Sigmoid colon (tissue), 6 donors: ENCODE measurements at regions not wholly inside any gene's neighbourhood (a gene's known extent, or its start where the extent isn't known, plus 50 kb on each side); places are given as distances from the start of the nearest gene placed in this dataset.

ENCODE experiments used
- DNase-seq: peaks from one replicate; pipeline ENCODE4 v3.0.0-alpha.2; 2019
- H3K27ac ChIP-seq, 4 donors: fragments of 200-600 bp; sonication (generic); one replicate each; pipeline ENCODE4 v1.5.1; 2016 to 2019; ENCODE audit warnings: mild to moderate bottlenecking in 1 of 4
- H3K27me3 ChIP-seq, 3 donors: fragments of 200-600 bp; sonication (generic); one replicate each; pipeline ENCODE4 v1.5.1; 2019; ENCODE audit warnings: mild to moderate bottlenecking in 1 of 3
- H3K36me3 ChIP-seq, 4 donors: fragments of 200-600 bp; sonication (generic); one replicate each; pipeline ENCODE4 v1.5.1; 2016 to 2019
- H3K4me1 ChIP-seq, 4 donors: fragments of 200-600 bp; sonication (generic); one replicate each; pipeline ENCODE4 v1.5.1; 2017 to 2019
- H3K4me3 ChIP-seq, 4 donors: fragments of 200-600 bp; sonication (generic); one replicate each; pipeline ENCODE4 v1.5.1; 2017 to 2019; ENCODE audit warnings: mild to moderate bottlenecking in 2 of 4, moderate library complexity in 1 of 4
- H3K9me3 ChIP-seq, 4 donors: fragments of 200-600 bp in 3 of 4; sonication (generic) in 3 of 4; one replicate each; pipeline versions ENCODE4 v1.5.1 to v1.6.1; 2013 to 2019
- EP300 ChIP-seq, 4 donors: sonication (generic); formaldehyde crosslinking; IDR thresholded peaks; one replicate each; pipeline ENCODE4 v1.6.1; 2017; ENCODE audit warnings: antibody characterized with exemption in 4 of 4
- POLR2A ChIP-seq, 2 donors: fragments of 450-650 bp; IDR thresholded peaks; one replicate each; pipeline ENCODE4 v1.6.1; 2016; ENCODE audit warnings: antibody characterized with exemption in 2 of 2, mild to moderate bottlenecking in 2 of 2, moderate library complexity in 2 of 2
- POLR2AphosphoS5 ChIP-seq, 4 donors: sonication (generic); formaldehyde crosslinking; IDR thresholded peaks; one replicate each; pipeline ENCODE4 v1.6.1; 2017; ENCODE audit warnings: antibody characterized with exemption in 4 of 4
- WGBS, 2 donors: extraction: QIAGEN DNeasy Blood & Tissue Kit; methylation state at CpG; one replicate each; pipeline ENCODE4 v1.1.7; 2013; 5-methylcytosine and 5-hydroxymethylcytosine counted together
- intact Hi-C: fragments of 100-400 bp; cut with DNase I; formaldehyde crosslinking; loops from one replicate; pipeline ENCODE4 v1.15.1; 2023
- TF ChIP-seq, protein P1 (sequence below), 4 experiments: fragments of 450-650 bp in 3 of 4; fragments of 200-600 bp in 1 of 4; IDR thresholded peaks; one replicate each; pipeline ENCODE4 v1.5.1; 2016 to 2019; ENCODE audit warnings: antibody characterized with exemption in 4 of 4, mild to moderate bottlenecking in 3 of 4, moderate library complexity in 2 of 4
- donor health status: healthy with polysubstance abuse.
- donor health status: healthy.

DNA sequence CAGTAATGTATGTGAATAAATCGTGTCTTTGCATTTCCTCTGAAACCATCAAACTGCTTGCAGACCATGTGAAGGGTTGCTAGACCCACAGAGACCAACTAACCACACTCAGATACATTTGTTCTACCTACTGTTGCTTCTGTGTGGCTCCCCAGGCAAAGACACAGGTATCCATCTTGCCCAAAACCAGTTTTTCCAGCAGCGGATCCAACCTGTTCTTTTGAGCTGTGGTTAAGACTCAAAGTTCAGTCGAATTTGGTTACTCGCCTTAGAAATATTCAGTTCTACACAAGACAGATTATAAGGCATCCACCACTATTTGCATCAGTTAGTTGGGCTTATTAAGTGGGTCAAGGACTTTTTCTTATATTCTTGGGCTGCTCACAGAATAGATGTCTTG lies 276.2 kb upstream of the EPHA4 start:
- Histone ChIP-seq H3K4me1 (no peaks in the 10 kb centered on the region), H3K4me3 (no peak overlapping the region), H3K36me3 (no peaks in the 10 kb centered on the region), H3K27me3 (no peaks in the 10 kb centered on the region), H3K9me3 (no peaks in the 10 kb centered on the region), H3K27ac (no peak overlapping the region)
- intact Hi-C loops: no loop called here
- TF ChIP-seq POLR2A (IDR thresholded peaks at IDR 0.05) (no peak), EP300 (IDR thresholded peaks at IDR 0.05) (no peak), POLR2AphosphoS5 (IDR thresholded peaks at IDR 0.05) (no peak)
- TF ChIP-seq, protein P1, sequence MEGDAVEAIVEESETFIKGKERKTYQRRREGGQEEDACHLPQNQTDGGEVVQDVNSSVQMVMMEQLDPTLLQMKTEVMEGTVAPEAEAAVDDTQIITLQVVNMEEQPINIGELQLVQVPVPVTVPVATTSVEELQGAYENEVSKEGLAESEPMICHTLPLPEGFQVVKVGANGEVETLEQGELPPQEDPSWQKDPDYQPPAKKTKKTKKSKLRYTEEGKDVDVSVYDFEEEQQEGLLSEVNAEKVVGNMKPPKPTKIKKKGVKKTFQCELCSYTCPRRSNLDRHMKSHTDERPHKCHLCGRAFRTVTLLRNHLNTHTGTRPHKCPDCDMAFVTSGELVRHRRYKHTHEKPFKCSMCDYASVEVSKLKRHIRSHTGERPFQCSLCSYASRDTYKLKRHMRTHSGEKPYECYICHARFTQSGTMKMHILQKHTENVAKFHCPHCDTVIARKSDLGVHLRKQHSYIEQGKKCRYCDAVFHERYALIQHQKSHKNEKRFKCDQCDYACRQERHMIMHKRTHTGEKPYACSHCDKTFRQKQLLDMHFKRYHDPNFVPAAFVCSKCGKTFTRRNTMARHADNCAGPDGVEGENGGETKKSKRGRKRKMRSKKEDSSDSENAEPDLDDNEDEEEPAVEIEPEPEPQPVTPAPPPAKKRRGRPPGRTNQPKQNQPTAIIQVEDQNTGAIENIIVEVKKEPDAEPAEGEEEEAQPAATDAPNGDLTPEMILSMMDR (IDR thresholded peaks at IDR 0.05): no peak
- WGBS, 2 donors: 73 to 79% methylated on average over 4 of the region's 4 CpGs
- no peak for DNase-seq

DNA sequence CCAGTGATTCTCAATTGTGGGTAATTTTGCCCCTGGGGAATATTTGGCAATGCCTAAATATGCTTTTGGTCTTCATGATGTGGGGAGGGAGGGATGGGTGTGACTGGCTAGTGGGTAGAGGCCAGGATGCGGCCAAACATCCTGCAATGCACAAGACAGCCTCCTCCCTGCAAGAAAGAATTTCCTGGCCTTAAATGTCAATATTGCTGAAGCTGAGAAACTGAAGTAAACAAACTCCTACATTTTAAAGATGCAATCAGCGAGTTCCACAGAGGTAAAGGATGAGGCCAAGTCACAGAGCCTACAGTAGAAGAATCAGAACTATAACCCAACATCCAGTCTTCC lies 272.9 kb upstream of the EPHA4 start:
- 72 to 84% methylated on average over 2 of the region's 2 CpGs for WGBS, 2 donors
- Histone ChIP-seq H3K9me3 (no peaks in the 10 kb centered on the region), H3K27me3 (no peaks in the 10 kb centered on the region), H3K4me1 (no peaks in the 10 kb centered on the region), H3K4me3 (no peak overlapping the region), H3K27ac (no peak overlapping the region), H3K36me3 (no peaks in the 10 kb centered on the region)
- intact Hi-C loops: no loop called here
- TF ChIP-seq, protein P1 (IDR thresholded peaks at IDR 0.05): no peak
- TF ChIP-seq POLR2A (IDR thresholded peaks at IDR 0.05): no peak
- no peak for TF ChIP-seq EP300 (IDR thresholded peaks at IDR 0.05)
- TF ChIP-seq POLR2AphosphoS5 (IDR thresholded peaks at IDR 0.05): no peak
- no peak for DNase-seq

DNA sequence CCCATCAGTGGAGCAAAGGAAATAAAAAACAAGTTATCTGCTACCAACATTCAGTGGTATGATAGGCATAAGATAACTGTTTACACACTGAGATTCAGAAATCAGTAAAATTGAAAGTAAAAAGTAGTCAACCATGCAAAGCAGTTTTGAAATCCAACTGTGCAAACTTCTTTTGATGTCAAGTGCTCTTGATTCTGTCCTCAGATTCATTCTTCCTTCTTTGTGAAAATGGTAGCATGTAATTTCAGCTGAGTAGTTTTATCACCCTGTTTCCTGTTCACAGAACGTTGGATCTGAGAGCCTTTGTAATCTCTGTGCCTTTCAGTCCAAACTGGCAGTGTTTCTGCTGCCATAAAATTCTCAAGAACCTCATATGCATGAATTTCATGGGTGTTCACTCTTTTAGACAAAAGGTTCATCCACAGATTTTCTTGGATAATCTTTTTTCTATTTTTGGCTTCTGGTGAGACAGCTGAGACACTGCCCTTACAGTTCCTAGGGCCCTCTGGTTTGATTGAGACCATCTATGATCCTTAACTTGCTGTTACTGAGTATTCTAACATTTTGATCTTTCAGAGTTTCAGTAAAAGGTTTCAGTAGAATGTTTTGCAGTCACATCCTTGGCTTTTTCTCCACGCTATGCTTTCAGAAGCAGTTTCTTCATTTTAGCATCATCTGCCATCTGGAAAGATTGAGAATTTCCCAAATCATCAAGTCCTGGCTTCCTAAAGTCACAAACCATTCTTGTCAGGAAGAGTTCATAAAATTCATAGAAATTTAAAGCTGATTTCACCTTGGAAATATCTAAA lies 272.3 kb upstream of the EPHA4 start:
- H3K27ac ChIP-seq: no peak overlapping the region
- H3K27me3 ChIP-seq: no peaks in the 10 kb centered on the region
- no peaks in the 10 kb centered on the region for H3K36me3 ChIP-seq
- no peaks in the 10 kb centered on the region for H3K9me3 ChIP-seq
- 42% methylated on average over 2 of the region's 2 CpGs for WGBS, 2 donors
- TF ChIP-seq, protein P1 (IDR thresholded peaks at IDR 0.05): no peak
- TF ChIP-seq POLR2A (IDR thresholded peaks at IDR 0.05) (no peak), POLR2AphosphoS5 (IDR thresholded peaks at IDR 0.05) (no peak), EP300 (IDR thresholded peaks at IDR 0.05) (no peak)
- intact Hi-C loops: no loop called here
- no peaks in the 10 kb centered on the region for H3K4me1 ChIP-seq
- no peak overlapping the region for H3K4me3 ChIP-seq
- DNase-seq: no peak

DNA sequence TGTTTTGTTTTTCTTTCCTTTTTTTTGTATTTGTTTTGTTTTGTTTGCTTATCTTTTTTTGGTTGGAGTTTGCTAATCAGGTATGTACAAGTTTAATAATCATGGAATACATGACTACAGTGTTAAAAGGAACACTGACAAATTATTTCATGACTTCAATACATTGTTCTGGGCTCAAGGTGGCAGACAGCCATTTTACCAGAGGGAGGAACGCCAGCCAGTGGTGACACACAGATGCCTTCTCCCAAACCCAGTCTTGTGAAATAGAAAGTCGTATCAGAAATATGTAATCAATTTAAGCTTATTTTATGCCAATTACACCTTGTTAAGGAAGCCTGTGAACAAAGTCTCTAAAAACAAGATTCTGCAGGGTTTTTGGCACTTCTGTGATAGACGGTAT lies 264.0 kb upstream of the EPHA4 start:
- Histone ChIP-seq H3K27ac (peak overlapping the region in 1 of 4 donors; percentile 24), H3K4me3 (no peak overlapping the region), H3K4me1 (peaks cover 0 to 27% (median 15%) of the 10 kb centered on the region in 4 donors), H3K9me3 (no peaks in the 10 kb centered on the region), H3K27me3 (no peaks in the 10 kb centered on the region), H3K36me3 (no peaks in the 10 kb centered on the region)
- TF ChIP-seq EP300 (IDR thresholded peaks at IDR 0.05) (no peak), POLR2AphosphoS5 (IDR thresholded peaks at IDR 0.05) (no peak), POLR2A (IDR thresholded peaks at IDR 0.05) (no peak)
- TF ChIP-seq, protein P1 (IDR thresholded peaks at IDR 0.05): no peak
- DNase-seq: no peak
- intact Hi-C loops: loop anchor here (5.0 kb wide), 1 partner anchor 44 kb away; no protein-coding TSS in a partner anchor
- WGBS, 2 donors: 80 to 85% methylated on average over 3 of the region's 3 CpGs
